HEK293 (cell line): ENCODE measurements at regions not wholly inside any gene's neighbourhood (a gene's known extent, or its start where the extent isn't known, plus 50 kb on each side); places are given as distances from the start of the nearest gene placed in this dataset.

Experiments
- ZNF830 ChIP-seq: fragments of 450-650 bp; IDR thresholded peaks from 2 replicates; pipeline ENCODE4 v1.5.0; 2018; ENCODE audit warnings: missing biosample characterization, missing genetic modification characterization, low read depth, mild to moderate bottlenecking, moderate library complexity
- TF ChIP-seq, protein P1 (sequence below): fragments of 450-650 bp; formaldehyde crosslinking; IDR thresholded peaks from 2 replicates; pipeline ENCODE4 v1.5.1; 2016; ENCODE audit warnings: missing biosample characterization, missing genetic modification characterization

DNA sequence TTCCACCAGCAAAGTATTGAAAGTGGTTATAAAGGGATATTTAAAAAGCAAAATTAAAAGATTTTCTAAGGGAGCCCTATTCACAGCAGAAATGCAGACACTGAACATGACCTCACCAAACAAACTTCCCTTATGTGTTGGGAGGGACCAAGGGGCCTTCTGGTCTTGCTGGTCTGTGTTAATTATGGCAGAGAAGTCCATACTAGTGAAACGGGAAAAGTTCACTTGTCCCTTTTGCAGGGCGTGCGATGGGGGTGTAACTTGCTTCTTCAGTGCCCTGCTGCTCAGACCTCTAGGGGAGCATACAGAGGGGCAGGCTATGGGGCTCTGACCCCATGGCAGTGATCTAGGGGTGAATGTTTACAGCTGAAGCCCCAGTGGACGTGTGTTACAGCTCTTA, 53.0 kb upstream of the ZNF337 start (continued):
- TF ChIP-seq, protein P1, sequence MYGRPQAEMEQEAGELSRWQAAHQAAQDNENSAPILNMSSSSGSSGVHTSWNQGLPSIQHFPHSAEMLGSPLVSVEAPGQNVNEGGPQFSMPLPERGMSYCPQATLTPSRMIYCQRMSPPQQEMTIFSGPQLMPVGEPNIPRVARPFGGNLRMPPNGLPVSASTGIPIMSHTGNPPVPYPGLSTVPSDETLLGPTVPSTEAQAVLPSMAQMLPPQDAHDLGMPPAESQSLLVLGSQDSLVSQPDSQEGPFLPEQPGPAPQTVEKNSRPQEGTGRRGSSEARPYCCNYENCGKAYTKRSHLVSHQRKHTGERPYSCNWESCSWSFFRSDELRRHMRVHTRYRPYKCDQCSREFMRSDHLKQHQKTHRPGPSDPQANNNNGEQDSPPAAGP, result no peak
- no peak for TF ChIP-seq ZNF830 (tag by site-specific recombination)
